GM10248 (cell line): ENCODE measurements at regions not wholly inside any gene's neighbourhood (a gene's known extent, or its start where the extent isn't known, plus 50 kb on each side); places are given as distances from the start of the nearest gene placed in this dataset.
"Not testable (repeated sequence)": the region's sequence is repeated elsewhere in the genome, so short reads cannot be mapped to it uniquely, and the experiment has no call there.

Experiments
- CTCF ChIA-PET: fragments of 300-600 bp; sonication (Branson Sonifier 250); formaldehyde crosslinking; extraction: SDS; loops from one replicate; lab custom pipeline; 2021; ENCODE audit warnings: antibody characterized with exemption; lab: Yijun Ruan, JAX
- POLR2A ChIA-PET: fragments of 350-650 bp; sonication (Branson Sonifier 250); formaldehyde crosslinking; extraction: SDS; loops from one replicate; lab custom pipeline; 2020; ENCODE audit warnings: antibody characterized with exemption; lab: Yijun Ruan, JAX
- DNase-seq: peaks from one replicate; pipeline ENCODE4 v3.0.0; 2012; ENCODE audit errors: extremely low spot score
- TF ChIP-seq, protein P1 (sequence below): IDR thresholded peaks from 2 replicates; pipeline ENCODE4 v1.5.1; 2012; ENCODE audit warnings: mild to moderate bottlenecking, low read depth; ENCODE audit errors: extremely low read depth, missing control alignments, control extremely low read depth

DNA sequence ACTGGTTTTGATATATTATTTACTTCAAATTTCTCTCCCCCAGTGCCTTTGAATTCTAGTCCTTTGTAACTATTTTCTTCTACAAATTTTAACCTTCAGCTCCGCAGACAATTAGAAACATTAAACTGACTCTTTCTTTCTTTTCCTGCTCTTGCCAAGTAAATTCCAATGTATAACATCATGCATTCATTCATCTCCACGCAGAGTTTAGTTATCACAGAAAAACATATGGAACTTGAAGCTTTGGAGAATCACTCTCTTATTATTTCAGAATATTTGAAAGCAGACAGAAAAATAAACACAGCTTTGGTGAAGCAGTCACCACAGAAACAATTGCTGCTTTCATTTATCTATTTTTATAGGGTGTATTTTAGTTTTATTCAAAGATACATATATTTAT, 778.7 kb upstream of the CDH8 start:
- TF ChIP-seq, protein P1, sequence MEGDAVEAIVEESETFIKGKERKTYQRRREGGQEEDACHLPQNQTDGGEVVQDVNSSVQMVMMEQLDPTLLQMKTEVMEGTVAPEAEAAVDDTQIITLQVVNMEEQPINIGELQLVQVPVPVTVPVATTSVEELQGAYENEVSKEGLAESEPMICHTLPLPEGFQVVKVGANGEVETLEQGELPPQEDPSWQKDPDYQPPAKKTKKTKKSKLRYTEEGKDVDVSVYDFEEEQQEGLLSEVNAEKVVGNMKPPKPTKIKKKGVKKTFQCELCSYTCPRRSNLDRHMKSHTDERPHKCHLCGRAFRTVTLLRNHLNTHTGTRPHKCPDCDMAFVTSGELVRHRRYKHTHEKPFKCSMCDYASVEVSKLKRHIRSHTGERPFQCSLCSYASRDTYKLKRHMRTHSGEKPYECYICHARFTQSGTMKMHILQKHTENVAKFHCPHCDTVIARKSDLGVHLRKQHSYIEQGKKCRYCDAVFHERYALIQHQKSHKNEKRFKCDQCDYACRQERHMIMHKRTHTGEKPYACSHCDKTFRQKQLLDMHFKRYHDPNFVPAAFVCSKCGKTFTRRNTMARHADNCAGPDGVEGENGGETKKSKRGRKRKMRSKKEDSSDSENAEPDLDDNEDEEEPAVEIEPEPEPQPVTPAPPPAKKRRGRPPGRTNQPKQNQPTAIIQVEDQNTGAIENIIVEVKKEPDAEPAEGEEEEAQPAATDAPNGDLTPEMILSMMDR: no peak
- POLR2A ChIA-PET: no interaction called here
- DNase-seq: no peak
- CTCF ChIA-PET: no interaction called here

- ChIA-PET CTCF (interaction anchor here (1.3 to 1.4 kb wide), 2 partner anchors 14 to 28 kb away, joined by 3 read pairs; no protein-coding TSS in a partner anchor), POLR2A (no interaction called here)
- no peak for DNase-seq
- TF ChIP-seq, protein P1: no peak
These were observed 769.1 kb upstream of the CDH8 start for GRCh38 chr16:62805221-62805857.

DNA sequence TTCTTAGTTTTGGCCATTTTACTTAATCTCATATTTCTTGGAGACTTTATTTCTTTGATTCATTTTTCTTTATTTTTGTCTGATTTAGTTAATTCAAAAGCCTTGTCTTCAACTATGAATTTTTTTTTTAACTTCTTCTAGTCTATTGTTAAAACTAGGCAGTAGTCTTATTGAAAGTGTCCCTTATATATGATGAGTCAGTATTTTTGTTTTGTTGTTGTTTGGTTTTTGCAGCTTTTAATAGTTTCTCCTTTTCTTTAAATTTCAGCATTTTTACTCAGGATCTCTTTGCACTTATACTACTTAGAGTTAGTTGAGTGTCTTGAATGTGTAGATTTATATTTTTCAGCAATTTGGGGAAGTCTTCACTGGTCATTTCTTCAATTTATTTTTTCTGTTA, 758.5 kb upstream of the CDH8 start:
- ChIA-PET CTCF (no interaction called here), POLR2A (no interaction called here)
- TF ChIP-seq, protein P1: no peak
- no peak for DNase-seq

DNA sequence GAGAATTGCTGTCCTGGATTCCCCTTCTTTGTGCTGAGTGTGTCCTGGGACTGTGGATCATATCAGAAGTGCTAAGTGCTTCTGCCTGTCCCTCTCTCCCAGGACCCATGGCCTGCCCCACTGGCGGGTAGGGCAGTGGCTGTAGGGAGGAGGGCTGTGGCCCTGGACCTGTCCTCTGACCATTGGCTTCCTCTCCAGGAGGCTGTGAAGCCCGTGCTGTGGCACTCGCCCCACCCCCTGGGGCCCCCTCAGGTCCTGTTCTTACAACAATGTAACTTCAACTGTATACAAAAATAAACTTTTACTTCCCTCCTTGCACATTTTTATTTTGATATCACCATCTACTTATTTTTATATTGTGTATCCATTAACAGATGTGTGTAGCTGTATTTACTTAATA, 743.8 kb upstream of the CDH8 start:
- DNase-seq, POLR2A ChIA-PET, CTCF ChIA-PET: not testable (repeated sequence)

DNA sequence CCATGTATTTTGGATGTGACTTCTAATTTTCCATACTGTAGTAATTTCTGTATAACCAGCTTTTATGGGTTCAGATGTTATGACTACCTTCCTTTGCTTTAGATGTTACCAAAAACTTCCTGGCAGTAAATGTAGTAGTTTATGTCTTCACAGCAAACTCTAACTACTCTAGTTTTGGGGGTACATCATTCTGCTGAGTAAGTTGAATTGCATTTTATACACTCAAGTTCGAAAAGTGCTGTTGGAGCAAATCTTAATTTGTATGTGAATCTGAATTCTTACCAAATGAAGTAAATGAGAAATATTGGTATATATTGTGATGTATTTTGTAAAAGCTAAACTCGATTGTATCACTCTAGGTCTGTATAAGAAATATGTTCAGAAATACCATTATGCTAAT, 728.3 kb upstream of the CDH8 start:
- CTCF ChIA-PET: no interaction called here
- POLR2A ChIA-PET: no interaction called here
- TF ChIP-seq, protein P1: no peak
- no peak for DNase-seq

DNA sequence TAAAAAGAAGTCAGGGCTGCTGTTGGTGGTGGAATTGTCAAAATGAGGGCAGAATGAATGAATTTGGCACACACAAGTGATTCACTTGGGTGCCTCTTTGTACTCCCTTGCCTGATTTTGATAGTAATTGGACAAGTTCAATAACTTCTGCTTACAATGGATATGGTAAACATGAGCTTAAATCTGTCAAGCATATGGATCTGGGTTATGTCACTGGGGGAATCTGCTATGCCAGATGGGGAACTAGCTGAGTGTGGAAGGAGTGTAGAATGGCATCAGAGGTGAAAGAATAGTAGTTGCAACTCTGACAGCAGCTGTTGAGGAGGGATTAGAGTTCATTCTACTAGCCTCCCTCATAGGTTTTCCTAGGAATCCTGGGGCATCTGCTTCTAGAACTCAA, 724.2 kb upstream of the CDH8 start:
- TF ChIP-seq, protein P1: no peak
- ChIA-PET CTCF (no interaction called here), POLR2A (no interaction called here)
- no peak for DNase-seq

- DNase-seq: no peak
- CTCF ChIA-PET: no interaction called here
- TF ChIP-seq, protein P1: no peak
- POLR2A ChIA-PET: no interaction called here
These were observed 719.7 kb upstream of the CDH8 start for GRCh38 chr16:62755938-62756337.
